Stimulated activated CD4-positive, alpha-beta T cell treated with anti-CD3 and anti-CD28 coated beads, TNF-alpha, amount 100 ng/mL, for 24 hours (primary cell): ENCODE measurements at regions not wholly inside any gene's neighbourhood (a gene's known extent, or its start where the extent isn't known, plus 50 kb on each side); places are given as distances from the start of the nearest gene placed in this dataset.

ENCODE experiments used
- DNase-seq, 3 experiments: peaks; one replicate each; pipeline ENCODE4 v3.0.0-alpha.2; 2020; ENCODE audit warnings: low read depth in 3 of 3

- DNase-seq: no peak
These were observed 159.2 kb downstream of the RHOU start for GRCh38 chr1:228894442-228894989.

GRCh38 chr1:228897901-228898300 lies 162.6 kb downstream of the RHOU start:
- no peak for DNase-seq

- no peak for DNase-seq
These were observed 163.3 kb downstream of the RHOU start for GRCh38 chr1:228898582-228898992.

DNA sequence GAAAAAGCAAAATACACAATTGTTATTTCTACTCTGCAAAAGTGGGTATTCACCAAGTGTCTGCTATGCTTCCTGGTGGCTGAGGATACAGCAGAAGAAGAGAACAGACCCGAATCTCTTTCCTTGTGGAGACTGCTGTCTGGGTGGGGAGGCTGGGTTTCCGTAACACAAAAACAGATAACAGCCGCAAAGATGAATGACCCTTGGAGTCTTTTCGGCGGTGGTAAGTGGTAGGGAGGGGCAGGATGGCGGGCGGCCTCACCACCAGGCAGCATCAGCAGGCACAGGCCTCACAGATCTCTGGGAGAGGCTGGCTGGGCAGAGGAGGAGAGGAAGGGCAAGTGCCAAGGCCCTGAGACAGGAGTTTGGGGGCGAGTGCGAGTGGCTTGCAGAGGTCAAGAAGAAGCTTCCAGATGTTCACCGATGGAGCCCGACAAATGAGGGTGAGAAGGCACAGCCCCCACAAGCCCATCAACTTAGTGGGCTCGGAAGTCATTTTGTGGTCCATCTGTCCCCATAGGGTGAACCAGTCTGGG lies 164.2 kb downstream of the RHOU start:
- DNase-seq: no peak

DNA sequence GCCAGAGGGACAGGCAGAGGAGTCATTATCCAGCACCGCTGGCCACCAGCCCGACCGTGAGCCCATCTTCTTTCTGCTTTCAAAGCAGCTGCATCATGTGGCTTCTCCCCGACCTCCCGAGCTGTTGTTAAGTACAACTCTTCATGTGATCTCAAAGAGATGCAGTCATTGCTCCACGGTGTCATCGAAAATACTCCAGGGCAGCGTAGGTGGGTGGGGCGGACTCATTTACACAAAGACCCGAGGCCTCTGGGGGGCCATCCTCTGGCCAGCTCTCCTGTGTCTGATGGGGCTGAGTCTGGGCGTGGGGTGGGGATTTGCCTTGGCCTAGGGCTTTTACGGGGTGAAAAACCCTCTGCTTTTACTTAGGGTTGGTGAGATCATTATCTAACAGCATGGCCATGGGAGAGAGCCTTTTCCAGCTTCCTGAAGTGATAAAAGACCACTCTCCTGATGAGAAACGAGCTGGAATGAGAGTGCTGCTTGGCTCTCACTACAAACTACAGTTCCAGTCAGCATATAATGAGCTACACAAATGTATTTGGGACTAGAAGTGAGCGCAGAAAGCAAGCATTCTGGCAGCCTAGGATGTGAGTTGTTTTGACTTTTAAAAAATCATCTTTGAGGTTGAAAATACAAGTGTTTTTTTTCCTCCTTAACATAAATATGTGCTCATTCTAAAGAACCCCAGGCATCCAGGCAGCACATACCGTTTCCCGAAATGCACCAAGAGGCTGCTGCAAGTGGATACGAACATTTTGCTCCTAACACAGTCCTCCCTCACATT lies 165.0 kb downstream of the RHOU start:
- no peak for DNase-seq

- DNase-seq: no peak
These were observed 165.7 kb downstream of the RHOU start for GRCh38 chr1:228900886-228901392.

GRCh38 chr1:228901936-228902681 lies 166.8 kb downstream of the RHOU start:
- no peak for DNase-seq

DNA sequence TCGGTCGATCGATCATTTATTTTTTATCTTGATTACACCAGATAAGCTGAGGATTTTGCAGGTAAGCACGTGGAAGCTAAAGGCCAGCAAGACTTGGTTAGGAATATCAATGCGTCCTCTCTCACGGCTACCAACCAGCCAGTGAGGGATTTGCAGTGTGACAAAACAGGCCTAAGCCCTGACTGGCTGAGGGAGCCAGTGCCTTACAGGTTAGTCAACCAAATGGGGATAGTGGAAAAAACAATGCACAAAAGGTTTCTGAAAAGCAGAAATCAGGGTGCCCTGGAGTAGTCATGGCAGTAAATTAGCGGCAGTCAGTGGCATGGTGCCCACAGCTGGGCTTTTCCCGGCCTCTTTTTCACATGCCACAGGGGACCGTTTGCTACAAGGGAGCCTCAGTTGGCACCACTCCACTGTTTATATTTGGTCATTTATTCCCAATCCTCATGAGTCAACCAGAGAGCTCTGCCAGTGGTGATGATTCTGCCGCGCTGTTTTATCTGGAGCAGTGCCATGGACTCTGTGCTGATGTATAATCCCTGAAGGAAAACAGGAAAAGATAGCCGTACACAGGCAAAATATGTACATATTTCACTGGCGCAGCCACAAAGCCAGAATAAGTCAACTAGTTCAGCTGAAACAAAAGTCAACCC lies 167.6 kb downstream of the RHOU start:
- DNase-seq: no peak

DNA sequence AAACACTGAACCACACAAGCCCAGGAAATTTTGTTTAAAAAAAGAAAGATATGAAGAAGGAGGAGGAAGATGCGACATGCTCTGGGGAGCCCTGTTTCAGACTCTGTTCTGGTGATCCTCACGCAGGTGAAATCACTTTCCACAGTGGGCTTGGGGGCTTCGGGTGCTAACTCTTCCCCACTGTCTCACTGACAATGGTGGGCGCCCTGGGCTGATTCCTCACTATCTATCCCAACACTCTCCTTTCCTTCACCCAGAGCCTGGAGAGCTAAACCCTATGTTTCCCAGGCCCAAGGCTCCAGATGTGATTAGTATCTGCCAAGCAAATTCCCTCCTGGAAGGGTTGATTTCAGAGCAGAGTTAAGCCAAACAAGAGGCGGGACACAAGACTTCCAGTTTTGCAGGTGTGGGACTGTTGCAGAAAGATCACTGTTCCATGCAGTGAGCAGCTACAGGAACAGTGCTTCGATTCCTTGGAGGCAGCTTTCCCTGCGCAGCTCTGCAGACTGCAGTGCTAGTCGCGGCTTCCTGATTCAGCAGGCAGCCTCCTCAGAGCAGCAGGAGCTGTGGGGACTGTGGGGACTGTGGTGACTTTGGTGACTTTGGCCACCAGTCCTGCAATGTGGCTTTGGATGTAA lies 168.3 kb downstream of the RHOU start:
- no peak for DNase-seq

DNA sequence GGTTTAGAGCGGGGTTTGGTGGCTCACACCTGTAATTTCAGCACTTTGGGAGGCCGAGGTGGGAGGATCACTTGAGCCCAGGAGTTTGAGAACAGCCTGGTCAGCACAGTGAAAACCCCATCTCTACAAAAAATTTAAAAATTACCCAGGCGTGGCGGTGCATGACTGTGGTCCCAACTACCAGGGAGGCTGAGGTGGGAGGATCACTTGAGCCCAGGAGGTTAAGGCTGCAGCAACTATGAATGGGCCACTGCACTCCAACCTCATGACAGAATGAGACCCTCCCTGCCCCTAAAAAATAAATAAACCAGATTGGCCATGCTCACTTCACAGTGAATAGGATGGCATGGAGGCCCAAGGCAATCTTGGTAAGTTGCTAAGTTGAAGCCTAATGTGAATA lies 168.9 kb downstream of the RHOU start:
- no peak for DNase-seq

DNA sequence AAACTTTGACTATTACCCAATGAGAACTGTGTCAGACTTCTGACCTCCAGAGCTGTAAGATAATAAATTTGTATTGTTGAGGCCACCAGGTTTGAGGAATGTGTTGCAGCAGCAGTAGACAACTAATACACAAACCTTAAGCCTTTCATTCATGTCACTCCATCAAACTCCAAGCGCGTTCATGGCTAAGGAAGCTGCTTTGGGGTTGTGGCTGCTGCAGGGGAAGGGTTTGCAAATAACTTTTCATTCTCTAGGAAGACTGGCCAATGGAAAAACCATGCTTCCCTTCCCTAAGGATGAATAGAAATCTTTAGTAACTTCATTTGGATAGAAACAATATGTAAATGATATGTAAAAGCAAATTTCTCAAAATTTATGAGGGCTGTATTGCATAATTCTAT lies 170.4 kb downstream of the RHOU start:
- no peak for DNase-seq

DNA sequence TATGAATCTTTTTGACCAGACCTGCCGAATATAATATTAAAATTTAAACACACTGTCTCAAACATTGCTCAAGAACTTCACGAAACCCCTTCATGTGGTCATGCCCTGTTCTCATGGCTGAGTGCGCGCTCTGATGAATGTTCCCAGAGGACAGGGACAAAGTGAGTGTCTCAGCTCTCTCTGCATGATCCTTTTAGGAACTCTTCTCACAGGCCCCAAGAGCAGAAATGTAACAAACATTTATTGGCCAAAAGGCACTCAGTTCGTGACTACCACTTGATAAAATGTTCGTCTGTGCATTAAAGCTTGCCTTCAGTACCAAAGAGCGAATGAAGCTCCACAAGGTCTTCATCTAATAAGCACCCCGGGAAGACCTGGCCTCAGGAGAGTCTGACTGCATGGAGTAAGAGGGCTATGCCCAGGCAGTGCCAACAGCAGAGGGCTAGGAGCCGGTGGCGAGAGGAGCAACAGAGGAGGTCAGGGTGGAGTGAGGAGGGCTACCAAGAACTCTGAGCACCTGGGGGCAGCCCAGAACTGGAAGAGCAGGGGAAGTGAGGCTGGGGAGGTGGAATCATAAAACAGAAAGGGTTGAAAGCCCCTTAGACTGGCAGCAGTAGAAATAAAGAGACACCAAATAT lies 171.1 kb downstream of the RHOU start:
- DNase-seq: no peak

DNA sequence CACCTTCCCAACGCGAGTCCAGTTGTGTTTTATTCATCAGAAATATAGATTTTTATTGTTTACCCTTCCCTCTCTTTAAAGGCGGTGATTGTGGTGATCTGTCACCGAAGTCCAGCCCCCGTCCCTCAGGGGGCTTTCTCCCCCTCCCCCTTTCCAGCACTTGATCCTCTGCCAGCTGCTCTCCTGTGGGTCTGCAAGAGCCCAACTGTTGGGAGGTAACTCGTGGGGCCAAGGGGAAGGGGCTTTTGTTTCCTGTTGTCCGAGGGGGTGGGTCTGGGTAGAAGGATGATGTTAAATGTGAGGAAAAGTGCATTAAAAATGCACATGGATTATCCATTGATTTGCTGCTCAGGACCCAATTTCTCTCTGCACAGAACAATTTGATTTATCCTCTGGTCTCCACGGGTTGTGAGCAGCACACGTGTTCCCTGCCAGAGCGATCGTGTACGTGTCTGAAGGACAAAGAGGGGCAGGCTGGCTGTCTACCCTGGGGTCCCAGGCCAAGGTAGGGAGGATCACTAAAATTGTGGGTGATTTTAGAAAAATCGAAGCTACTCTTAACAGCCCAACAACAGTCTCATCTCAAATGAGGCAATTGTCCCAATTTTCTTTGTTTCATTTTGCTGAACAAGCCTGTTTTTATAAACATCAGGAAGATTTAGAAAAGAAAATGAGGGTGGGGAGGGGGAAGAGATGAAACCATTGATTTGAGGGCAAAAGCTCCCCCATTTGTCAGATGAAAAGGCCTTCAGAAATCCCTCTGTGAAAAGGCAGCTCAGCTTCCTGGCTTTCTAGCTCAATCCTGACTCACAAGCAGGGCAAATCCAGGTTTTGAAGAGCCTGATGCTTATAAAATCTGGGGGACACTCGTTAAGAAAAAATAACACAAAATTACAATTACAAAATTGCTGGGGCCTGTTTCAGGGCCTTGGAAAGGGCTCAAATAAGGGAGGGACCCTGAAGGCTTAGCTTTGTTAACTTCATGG lies 176.2 kb downstream of the RHOU start:
- DNase-seq: no peak

- no peak for DNase-seq
These were observed 178.5 kb downstream of the RHOU start for GRCh38 chr1:228913626-228914414.

DNA sequence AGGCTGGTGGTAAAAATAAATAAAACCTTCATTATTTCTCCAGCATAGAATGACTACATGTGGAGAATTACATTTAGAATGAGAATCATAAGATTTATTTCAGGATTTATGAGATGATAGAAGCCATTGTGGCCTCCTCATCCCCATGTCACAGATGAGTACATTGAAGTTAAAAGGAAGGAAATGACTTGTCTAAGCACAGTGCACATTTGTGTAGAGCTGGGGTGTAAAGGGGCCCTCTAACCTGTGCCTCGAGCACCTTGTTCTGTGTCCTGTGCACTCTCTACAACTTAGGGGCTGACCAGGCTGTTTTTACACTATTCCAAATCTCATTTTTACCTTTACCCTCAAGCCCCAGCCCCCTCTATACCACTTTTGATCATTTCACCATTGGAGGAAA lies 179.4 kb downstream of the RHOU start:
- no peak for DNase-seq

DNA sequence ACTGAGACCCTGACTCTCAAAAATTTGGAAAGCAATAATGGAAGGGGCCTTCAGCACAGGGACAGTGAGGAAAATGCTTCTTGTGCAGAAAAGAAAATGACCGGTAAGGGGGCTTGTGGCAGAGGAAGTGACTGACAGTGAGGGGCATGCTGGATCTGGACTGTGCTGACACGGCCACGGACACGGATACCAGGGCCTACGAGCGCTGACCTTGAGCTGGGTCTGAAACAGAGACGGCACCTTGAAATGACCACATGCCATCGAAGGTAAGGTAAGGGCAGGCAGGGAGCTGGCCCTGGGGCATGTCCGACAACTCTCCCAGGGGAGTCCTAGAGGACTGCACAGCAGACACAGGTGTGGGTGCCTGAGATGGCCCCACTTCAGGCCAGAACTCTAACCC lies 182.1 kb downstream of the RHOU start:
- no peak for DNase-seq

DNA sequence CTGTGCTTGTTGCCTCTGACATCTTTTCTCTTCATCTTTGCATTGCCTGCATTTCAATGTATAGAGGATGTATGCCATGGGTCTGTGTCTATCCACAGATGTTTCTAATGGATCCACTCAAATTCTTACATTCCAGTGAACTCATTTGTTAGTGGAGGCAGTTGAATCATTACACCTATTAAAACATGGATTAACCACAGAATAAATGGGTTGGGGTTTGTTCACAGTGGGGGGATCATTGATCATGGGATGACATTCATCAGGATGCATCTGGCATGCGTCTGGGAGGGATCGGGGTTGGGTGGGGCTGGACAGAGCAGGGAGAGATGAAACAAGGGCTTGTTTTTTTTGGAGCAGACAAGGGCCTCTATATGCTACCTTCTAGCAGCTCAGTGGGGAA lies 182.5 kb downstream of the RHOU start:
- no peak for DNase-seq

- DNase-seq: no peak
These were observed 183.1 kb downstream of the RHOU start for GRCh38 chr1:228918335-228918734.

DNA sequence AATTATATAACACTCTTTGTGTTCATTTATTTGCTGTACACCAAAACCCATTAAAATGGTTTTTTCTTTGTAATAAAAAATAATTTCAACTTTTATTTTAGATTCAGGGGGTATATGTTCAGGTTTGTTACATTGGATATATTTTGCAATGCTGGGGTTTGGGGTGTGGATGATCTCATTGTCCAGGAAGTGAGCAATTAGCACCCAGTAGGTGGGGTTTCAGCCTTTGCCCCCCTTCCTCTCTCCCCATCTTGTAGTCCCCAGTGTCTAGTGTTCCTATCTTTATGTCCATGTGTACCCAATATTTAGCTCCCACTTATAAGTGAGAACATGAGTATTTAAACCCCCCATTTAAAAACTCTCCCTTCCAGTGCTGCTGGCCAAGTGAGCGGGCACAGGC lies 184.6 kb downstream of the RHOU start:
- no peak for DNase-seq
